PC-3 (cell line): ENCODE measurements at regions not wholly inside any gene's neighbourhood (a gene's known extent, or its start where the extent isn't known, plus 50 kb on each side); places are given as distances from the start of the nearest gene placed in this dataset.

Source experiments
- ATAC-seq: fragments of 200-7000 bp; cut with Tn5 transposase; 2 replicates; pipeline ENCODE4 v1.9.1; 2020; ENCODE audit warnings: mild to moderate bottlenecking, moderate library complexity
- BruUV-seq: library from RNA; stranded (reverse); fragments of 400-500 nt; replicated peaks from 2 replicates; lab custom pipeline; 2021; lab: Mats Ljungman, UMichigan
- CTCF ChIA-PET: fragments of 300-600 bp; sonication (Branson Sonifier 250); formaldehyde crosslinking; loops from one replicate; lab custom pipeline; 2022; ENCODE audit warnings: antibody characterized with exemption; lab: Charles Lee
- POLR2A ChIA-PET: fragments of 300-600 bp; sonication (Branson Sonifier 250); formaldehyde crosslinking; loops from one replicate; lab custom pipeline; 2022; ENCODE audit warnings: antibody characterized with exemption; ENCODE audit not compliant: unreplicated experiment; lab: Charles Lee
- DNase-seq: peaks from one replicate; pipeline ENCODE4 v3.0.0-alpha.2; 2015
- H2AFZ ChIP-seq: fragments of 300-600 bp; sonication (generic); 2 replicates; pipeline ENCODE4 v1.6.0; 2016; ENCODE audit warnings: antibody characterized with exemption, low read length
- H3F3A ChIP-seq: fragments of 300-600 bp; sonication (generic); one replicate; pipeline ENCODE4 v1.6.0; 2017; ENCODE audit warnings: antibody characterized with exemption, low read length, control low read depth, mild to moderate bottlenecking; ENCODE audit not compliant: unreplicated experiment
- H3K27ac ChIP-seq: fragments of 300-600 bp; sonication (generic); 2 replicates; pipeline ENCODE4 v1.5.1; 2016; ENCODE audit warnings: mild to moderate bottlenecking, low read length
- H3K27me3 ChIP-seq: fragments of 300-600 bp; sonication (generic); 2 replicates; pipeline ENCODE4 v1.6.1; 2016; ENCODE audit warnings: low read length, mixed read lengths
- H3K36me3 ChIP-seq: fragments of 300-600 bp; sonication (generic); 2 replicates; pipeline ENCODE4 v1.6.1; 2016; ENCODE audit warnings: low read depth, mixed run types, low read length, mixed read lengths
- H3K4me1 ChIP-seq: fragments of 300-600 bp; sonication (generic); 2 replicates; pipeline ENCODE4 v1.5.1; 2016; ENCODE audit warnings: low read length; ENCODE audit not compliant: insufficient read depth
- H3K4me2 ChIP-seq: fragments of 300-600 bp; sonication (generic); 2 replicates; pipeline ENCODE4 v1.6.0; 2016; ENCODE audit warnings: low read length
- H3K4me3 ChIP-seq: fragments of 300-600 bp; sonication (generic); 2 replicates; pipeline ENCODE4 v1.5.1; 2016; ENCODE audit warnings: mild to moderate bottlenecking, low read length, mixed read lengths
- H3K79me2 ChIP-seq: fragments of 300-600 bp; sonication (generic); 2 replicates; pipeline ENCODE4 v1.6.1; 2017; ENCODE audit warnings: low read length, mixed read lengths
- H3K9ac ChIP-seq: fragments of 300-600 bp; sonication (generic); 2 replicates; pipeline ENCODE4 v1.6.0; 2016; ENCODE audit warnings: mild to moderate bottlenecking, low read length
- H3K9me2 ChIP-seq: fragments of 300-600 bp; sonication (generic); replicated peaks from 2 replicates; pipeline ENCODE4 v1.6.1; 2016; ENCODE audit warnings: mixed run types, low read length, mixed read lengths
- H3K9me3 ChIP-seq: fragments of 300-600 bp; sonication (generic); 2 replicates; pipeline ENCODE4 v1.6.1; 2016; ENCODE audit warnings: low read length, mixed read lengths
- H4K20me1 ChIP-seq: fragments of 300-600 bp; sonication (generic); 2 replicates; pipeline ENCODE4 v1.6.1; 2016; ENCODE audit warnings: low read length, mixed read lengths
- EZH2 ChIP-seq: fragments of 300-600 bp; sonication (generic); IDR thresholded peaks from one replicate; pipeline ENCODE4 v1.6.1; 2017; ENCODE audit warnings: antibody characterized with exemption, mild to moderate bottlenecking, low read length; ENCODE audit not compliant: unreplicated experiment
- EZH2phosphoT487 ChIP-seq: fragments of 300-600 bp; sonication (generic); IDR thresholded peaks from 2 replicates; pipeline ENCODE4 v1.6.1; 2018; ENCODE audit warnings: mild to moderate bottlenecking, antibody characterized with exemption, low read length, borderline replicate concordance
- intact Hi-C: fragments of 100-400 bp; cut with micrococcal nuclease; formaldehyde crosslinking; loops from 2 replicates; pipeline ENCODE4 v1.9.0; 2023
- TF ChIP-seq, protein P1 (sequence below): fragments of 300-600 bp; sonication (generic); conservative IDR thresholded peaks from 2 replicates; pipeline ENCODE4 v1.5.1; 2017; ENCODE audit warnings: antibody characterized with exemption, low read depth, mild to moderate bottlenecking, low read length

DNA sequence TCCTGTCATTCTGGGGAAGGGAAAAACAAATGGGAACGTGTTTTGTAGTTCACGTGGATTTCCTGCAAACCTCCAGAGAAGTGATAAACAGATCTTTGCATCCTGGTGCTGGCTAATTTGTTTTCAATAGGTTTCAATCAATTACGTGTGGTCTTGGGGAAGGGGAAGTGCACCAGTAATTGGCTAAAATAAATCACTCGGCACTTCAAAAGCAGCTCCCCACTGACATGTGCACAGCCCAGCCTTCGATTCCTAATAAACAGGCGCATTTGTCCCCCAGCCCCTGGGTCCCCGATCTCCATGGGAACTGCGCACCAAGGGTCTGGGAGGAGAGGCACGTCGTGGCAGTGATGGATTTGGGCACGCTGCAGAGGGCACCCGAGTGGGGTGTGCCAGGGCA, 112.9 kb upstream of the GSE1 start:
- Histone ChIP-seq H3K79me2 (no peaks in the 10 kb centered on the region), H4K20me1 (no peaks in the 10 kb centered on the region), H3K27me3 (no peaks in the 10 kb centered on the region), H2AFZ (no peak overlapping the region), H3K27ac (no peak overlapping the region), H3K4me1 (no peaks in the 10 kb centered on the region), H3K4me3 (no peak overlapping the region), H3K9me3 (no peaks in the 10 kb centered on the region), H3K9ac (no peak overlapping the region), H3K36me3 (no peaks in the 10 kb centered on the region), H3K4me2 (no peak overlapping the region), H3K9me2 (no peaks in the 10 kb centered on the region), H3F3A (no peaks in the 10 kb centered on the region)
- TF ChIP-seq, protein P1, sequence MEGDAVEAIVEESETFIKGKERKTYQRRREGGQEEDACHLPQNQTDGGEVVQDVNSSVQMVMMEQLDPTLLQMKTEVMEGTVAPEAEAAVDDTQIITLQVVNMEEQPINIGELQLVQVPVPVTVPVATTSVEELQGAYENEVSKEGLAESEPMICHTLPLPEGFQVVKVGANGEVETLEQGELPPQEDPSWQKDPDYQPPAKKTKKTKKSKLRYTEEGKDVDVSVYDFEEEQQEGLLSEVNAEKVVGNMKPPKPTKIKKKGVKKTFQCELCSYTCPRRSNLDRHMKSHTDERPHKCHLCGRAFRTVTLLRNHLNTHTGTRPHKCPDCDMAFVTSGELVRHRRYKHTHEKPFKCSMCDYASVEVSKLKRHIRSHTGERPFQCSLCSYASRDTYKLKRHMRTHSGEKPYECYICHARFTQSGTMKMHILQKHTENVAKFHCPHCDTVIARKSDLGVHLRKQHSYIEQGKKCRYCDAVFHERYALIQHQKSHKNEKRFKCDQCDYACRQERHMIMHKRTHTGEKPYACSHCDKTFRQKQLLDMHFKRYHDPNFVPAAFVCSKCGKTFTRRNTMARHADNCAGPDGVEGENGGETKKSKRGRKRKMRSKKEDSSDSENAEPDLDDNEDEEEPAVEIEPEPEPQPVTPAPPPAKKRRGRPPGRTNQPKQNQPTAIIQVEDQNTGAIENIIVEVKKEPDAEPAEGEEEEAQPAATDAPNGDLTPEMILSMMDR, result no peak
- no peak for TF ChIP-seq EZH2
- no peak for TF ChIP-seq EZH2phosphoT487
- no TSS peak for BruUV-seq
- intact Hi-C loops, result no loop called here
- CTCF ChIA-PET, result no interaction called here
- DNase-seq, result no peak
- no peak for ATAC-seq
- POLR2A ChIA-PET, result no interaction called here

DNA sequence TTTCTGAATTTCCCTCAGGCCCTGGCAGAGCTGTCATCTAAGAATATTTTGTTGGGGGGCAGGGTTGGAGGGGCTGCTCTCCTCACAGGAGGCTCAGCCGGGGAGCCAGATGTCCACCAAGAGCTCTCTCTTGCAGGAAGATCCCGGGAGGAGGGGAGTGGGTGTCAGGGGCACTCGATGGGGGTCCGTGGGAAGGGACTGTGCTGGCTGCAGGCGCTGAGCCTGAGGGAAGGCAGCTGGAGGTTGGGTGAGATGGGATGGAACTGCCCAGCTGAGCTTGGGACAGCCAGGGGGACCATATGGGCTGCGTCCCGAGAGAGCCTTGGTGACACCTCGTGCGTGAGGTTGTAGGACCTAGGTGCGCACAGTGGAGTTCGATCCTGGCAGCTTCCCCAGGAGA, 111.2 kb upstream of the GSE1 start:
- no peak for TF ChIP-seq EZH2
- TF ChIP-seq, protein P1, result no peak
- TF ChIP-seq EZH2phosphoT487, result no peak
- intact Hi-C loops, result no loop called here
- Histone ChIP-seq H3K4me2 (no peak overlapping the region), H3K9me3 (no peaks in the 10 kb centered on the region), H3K4me3 (no peak overlapping the region), H3K4me1 (no peaks in the 10 kb centered on the region), H3K9me2 (no peaks in the 10 kb centered on the region), H3K36me3 (no peaks in the 10 kb centered on the region), H2AFZ (no peak overlapping the region), H3F3A (no peaks in the 10 kb centered on the region), H3K27ac (no peak overlapping the region), H3K79me2 (no peaks in the 10 kb centered on the region), H4K20me1 (no peaks in the 10 kb centered on the region), H3K27me3 (no peaks in the 10 kb centered on the region), H3K9ac (no peak overlapping the region)
- no peak for ATAC-seq
- CTCF ChIA-PET, result no interaction called here
- POLR2A ChIA-PET, result no interaction called here
- no peak for DNase-seq
- no TSS peak for BruUV-seq

DNA sequence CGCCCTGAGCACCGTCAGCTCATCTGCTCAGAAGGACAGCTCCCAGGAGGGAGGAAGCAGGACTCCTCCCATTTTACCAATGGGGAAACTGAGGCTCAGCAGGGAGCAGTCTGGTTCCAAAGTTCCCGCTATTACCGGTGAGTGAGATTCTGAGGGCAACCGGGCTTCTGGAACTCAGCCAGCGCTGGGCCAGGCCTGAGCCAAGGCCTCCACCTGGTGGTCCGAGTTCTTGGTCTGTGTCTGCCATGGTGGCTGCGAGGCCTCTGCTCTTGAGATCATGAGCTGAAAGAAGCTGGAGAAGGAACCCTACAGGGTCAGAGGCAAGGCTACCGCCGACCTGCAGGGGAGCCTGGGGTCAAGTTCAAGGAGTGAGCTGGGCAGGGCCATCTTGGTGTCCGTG, 110.8 kb upstream of the GSE1 start:
- intact Hi-C loops, result no loop called here
- DNase-seq (no peak), ATAC-seq (no peak)
- Histone ChIP-seq H3K9ac (no peak overlapping the region), H3K9me3 (no peaks in the 10 kb centered on the region), H3K4me3 (no peak overlapping the region), H3F3A (no peaks in the 10 kb centered on the region), H3K79me2 (no peaks in the 10 kb centered on the region), H2AFZ (no peak overlapping the region), H3K27ac (no peak overlapping the region), H4K20me1 (no peaks in the 10 kb centered on the region), H3K4me1 (no peaks in the 10 kb centered on the region), H3K27me3 (no peaks in the 10 kb centered on the region), H3K4me2 (no peak overlapping the region), H3K36me3 (no peaks in the 10 kb centered on the region), H3K9me2 (no peaks in the 10 kb centered on the region)
- POLR2A ChIA-PET, result no interaction called here
- no TSS peak for BruUV-seq
- CTCF ChIA-PET, result no interaction called here
- no peak for TF ChIP-seq EZH2phosphoT487
- TF ChIP-seq EZH2, result no peak
- TF ChIP-seq, protein P1, result no peak
